Left renal pelvis (tissue), 4 donors: ENCODE measurements at regions not wholly inside any gene's neighbourhood (a gene's known extent, or its start where the extent isn't known, plus 50 kb on each side); places are given as distances from the start of the nearest gene placed in this dataset.
"Not testable (repeated sequence)": the region's sequence is repeated elsewhere in the genome, so short reads cannot be mapped to it uniquely, and the experiment has no call there.

ENCODE experiments used
- DNase-seq, 4 donors: peaks; one replicate each; pipeline ENCODE4 v3.0.0-alpha.2; 2013; ENCODE audit warnings: low read depth in 4 of 4, low spot score in 3 of 4

DNA sequence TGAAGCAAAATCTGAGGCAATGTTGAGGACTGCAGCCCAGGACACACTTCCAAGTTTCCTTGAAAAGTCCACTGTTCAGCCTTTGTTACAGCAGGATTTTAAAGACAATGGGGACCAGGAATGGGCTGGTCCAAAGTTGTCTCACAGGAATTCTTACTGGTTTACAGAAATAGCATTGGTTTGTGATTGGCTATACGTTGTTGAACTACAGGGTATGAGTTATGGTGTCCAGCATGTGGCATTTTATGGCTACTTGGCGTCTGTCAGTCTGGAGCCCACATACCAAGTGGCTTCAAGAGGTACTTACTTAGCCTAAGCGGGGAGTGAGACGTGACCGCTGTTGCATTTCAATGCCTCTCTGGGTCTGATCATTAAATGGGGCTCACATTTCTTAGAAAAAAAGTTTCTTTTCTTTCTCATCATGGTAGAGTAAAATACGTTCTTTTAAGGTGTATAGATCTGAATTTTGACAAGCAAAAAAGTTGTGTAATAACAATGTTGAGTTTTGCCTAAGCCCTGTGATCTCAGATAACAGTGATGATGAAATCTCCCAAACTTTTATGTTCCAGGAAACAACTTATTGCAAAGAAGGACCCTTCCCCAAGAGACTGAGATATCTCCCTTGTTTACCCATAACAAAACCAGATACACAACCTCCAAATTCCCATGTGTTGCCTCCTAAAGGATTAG is 100.0 kb upstream of the TRIM24 start:
- DNase-seq, result no peak

- DNase-seq, result no peak
Observed at GRCh38 chr7:138363721-138364120, 96.3 kb upstream of the TRIM24 start.

GRCh38 chr7:138366137-138366536 is 93.9 kb upstream of the TRIM24 start:
- DNase-seq, result not testable (repeated sequence)

GRCh38 chr7:138366676-138367075 is 93.4 kb upstream of the TRIM24 start:
- DNase-seq, result not testable (repeated sequence)

- DNase-seq, result no peak
Observed at GRCh38 chr7:138369797-138370196, 90.3 kb upstream of the TRIM24 start.

GRCh38 chr7:138370956-138371355 is 89.1 kb upstream of the TRIM24 start:
- DNase-seq, result no peak

GRCh38 chr7:138374119-138374693 is 85.9 kb upstream of the TRIM24 start:
- no peak for DNase-seq

GRCh38 chr7:138377306-138377705 is 82.8 kb upstream of the TRIM24 start:
- no peak for DNase-seq

GRCh38 chr7:138378741-138379559 is 81.1 kb upstream of the TRIM24 start:
- no peak for DNase-seq

DNA sequence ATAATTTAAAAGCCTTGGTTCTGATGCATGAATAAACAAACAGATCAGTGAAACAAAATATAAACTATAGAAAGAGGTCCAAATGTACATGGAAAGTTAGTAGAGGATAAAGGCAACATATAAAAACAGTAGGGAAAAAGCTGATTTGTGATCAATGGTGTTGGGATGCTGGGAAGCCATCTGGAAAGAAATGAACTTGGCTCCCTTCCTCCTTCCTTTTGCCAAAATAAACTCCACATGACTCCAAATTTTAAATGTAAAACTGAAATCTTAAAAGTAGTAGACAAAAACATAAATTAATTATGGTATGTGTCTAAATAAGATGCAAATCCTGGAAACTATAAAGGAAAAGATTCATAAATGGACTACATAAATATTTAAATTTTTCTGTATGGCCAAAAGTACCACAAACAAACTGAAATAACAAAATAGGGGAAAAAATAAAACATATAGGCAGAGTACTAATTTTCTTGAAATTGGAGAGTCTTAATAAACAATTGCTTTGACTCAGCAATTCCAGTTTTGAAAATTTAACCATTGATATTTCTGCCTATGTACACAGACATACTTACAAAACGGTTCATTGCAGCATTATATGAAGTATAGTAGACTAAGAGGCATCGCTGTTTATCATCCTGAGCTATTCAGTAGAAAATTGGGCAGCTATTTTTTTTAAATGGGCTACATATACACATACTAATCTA is 77.0 kb upstream of the TRIM24 start:
- peak in 2 of 4 donors; percentile 24 to 25 for DNase-seq

DNA sequence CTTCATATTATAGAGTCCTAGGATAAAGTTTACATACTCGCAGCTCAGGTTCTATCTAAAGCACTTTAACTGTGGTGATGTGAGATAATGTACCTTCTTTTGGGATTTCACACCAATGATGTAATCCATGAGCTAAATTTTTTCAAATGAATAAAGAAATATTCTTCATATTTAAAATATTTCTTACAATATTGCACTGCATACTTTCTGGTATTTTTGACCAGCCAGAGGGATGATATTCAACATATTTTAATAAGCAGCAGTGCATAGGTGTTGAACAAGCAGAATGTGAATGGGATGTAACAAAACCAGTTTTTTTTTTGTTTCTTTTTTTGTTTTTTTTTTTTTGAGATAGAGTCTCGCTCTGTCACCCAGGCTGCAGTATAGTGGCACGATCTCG is 73.2 kb upstream of the TRIM24 start:
- DNase-seq, result no peak

DNA sequence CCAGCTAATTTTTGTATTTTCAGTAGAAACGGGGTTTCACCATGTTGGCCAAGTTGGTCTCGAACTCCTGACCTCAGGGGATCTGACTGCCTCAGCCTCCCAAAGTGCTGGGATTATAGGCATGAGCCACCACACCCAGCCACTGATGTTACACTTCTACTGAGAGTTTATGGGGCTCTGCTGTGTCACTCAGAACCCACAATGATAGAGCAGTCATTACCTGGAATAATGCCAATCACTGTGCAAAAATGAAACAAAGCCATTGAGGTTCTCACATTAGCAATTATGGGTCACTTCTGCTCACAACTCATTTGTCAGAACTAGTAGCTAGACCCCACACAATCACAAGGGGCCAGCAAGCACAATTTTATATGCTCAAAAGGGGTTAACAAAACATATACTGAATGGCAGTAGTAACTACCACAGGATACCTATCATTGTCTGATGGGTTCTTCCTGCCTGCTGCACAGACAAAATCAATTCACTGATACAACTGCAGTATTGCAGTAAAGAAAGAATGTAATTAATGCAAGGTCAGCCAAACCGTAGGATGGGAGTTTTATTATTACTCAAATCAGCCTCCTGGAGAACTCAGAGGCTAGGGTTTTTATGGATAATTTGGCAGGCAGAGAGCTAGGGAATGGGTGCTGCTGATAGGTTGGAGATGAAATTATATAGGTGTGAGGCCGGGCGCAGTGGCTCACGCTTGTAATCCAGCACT is 72.1 kb upstream of the TRIM24 start:
- DNase-seq, result no peak

GRCh38 chr7:138388673-138389491 is 71.2 kb upstream of the TRIM24 start:
- no peak for DNase-seq

GRCh38 chr7:138395763-138396162 is 64.3 kb upstream of the TRIM24 start:
- no peak for DNase-seq

DNA sequence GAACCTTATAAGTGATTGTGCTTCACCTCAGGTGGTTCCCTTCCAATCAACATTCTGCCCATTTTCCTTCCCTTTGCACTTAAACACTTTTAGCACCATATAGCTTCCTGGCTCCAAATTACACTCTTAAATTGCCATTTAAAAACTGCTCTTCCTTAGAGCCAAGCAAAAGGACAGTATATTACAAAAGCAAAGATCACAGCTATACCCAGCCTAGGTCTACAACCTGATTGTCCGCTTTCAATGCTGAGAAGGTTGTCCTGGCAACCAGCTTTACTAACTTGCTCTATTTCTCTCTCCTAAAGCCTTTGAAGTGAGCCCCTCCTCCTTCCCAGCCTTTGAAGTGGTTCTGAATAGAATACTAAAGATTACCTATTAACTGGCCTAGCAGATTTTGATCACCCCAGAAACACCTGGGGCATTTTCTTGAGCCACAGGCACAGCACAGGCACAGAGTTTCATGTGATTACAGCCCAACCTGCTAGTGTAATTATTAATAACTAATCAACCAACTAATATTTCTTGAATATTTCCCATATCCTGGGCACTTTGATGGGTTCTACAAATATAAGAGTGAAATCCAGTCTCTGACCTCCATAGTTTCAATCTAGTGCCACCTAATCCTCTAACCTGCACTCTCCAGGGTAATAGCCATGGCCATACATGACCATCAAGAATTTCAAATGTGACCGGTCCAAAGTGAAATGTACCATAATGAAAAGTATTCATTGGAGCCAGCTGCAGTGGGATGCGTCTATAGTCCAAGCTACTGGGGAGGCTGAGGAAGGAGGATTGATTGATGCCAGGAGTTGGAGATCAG is 63.6 kb upstream of the TRIM24 start:
- DNase-seq, result peak; percentile 52 to 75 (median 70)

DNA sequence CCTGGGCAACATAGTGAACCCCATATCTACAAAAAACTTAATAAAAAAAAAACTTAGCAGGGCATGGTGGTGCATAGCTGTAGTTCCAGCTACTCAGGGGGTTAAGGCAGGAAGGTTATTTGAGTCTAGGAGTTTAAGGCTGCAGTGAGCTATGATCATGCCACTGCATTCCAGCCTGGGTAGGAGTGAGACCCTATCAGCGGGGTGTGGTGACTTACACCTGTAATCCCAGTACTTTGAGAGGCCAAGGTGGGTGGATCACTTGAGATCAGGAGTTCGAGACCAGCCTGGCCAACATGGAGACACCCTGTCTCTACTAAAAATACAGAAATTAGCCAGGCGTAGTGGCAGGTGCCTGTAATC is 63.0 kb upstream of the TRIM24 start:
- DNase-seq, result not testable (repeated sequence)

GRCh38 chr7:138398857-138399256 is 61.2 kb upstream of the TRIM24 start:
- DNase-seq, result no peak

GRCh38 chr7:138400400-138400886 is 59.6 kb upstream of the TRIM24 start:
- DNase-seq, result no peak

GRCh38 chr7:138402749-138403148 is 57.3 kb upstream of the TRIM24 start:
- DNase-seq, result no peak
